Skeletal muscle cell (primary cell): ENCODE measurements at regions not wholly inside any gene's neighbourhood (a gene's known extent, or its start where the extent isn't known, plus 50 kb on each side); places are given as distances from the start of the nearest gene placed in this dataset.
"Not testable (repeated sequence)": the region's sequence is repeated elsewhere in the genome, so short reads cannot be mapped to it uniquely, and the experiment has no call there.

ENCODE experiments used
- DNase-seq: peaks from one replicate; pipeline ENCODE4 v3.0.0-alpha.2; 2010; ENCODE audit warnings: low read depth
- H3K4me3 ChIP-seq: 2 replicates; pipeline ENCODE4 v1.5.1; 2011; ENCODE audit warnings: low read depth, mild to moderate bottlenecking, control low read depth, low read length, moderate library complexity

DNA sequence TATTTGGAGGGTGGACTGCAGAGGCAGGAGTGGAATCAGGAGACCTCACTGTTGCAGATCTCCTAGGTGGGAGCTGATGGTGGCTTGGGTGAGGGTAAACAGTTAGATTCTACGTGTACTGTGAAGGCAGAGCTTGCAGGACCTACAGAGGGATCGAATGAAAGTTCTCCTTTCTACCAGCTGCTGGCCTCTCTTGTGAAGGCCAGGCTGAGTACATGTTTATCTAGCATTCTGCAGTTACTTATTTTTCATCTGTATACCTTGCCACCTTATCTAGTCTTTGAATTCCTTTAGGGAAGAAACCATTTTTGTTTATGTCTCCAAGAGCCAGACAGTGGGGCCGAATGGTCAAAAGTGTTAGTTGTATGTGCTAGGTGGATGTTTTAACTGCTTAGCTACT lies 57.6 kb downstream of the PTTG1 start:
- DNase-seq: no peak
- H3K4me3 ChIP-seq: no peak overlapping the region

DNA sequence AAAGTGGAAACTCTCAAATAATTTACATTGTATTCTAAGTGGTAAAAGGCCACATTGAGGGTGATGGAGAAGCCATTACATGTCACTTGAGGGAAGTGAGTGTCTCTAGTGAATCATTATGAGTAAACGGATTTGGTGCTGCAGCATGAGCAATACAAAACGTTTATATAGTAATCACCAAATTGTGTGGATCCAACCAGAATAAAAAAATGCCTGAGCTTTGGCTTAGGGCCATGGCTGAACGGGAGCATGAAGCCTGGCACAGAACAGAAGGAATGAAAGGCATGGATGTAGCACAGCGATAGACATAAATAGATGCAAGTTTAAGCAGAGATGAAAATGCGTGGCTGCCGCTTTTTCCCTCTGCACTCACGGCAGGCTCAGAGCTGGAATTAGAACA lies 58.3 kb downstream of the PTTG1 start:
- DNase-seq: peak; percentile 25
- H3K4me3 ChIP-seq: no peak overlapping the region

GRCh38 chr5:160480652-160481051 lies 59.0 kb downstream of the PTTG1 start:
- no peak overlapping the region for H3K4me3 ChIP-seq
- no peak for DNase-seq

- DNase-seq: no peak
These were observed 63.0 kb downstream of the PTTG1 start for GRCh38 chr5:160484678-160485077.

DNA sequence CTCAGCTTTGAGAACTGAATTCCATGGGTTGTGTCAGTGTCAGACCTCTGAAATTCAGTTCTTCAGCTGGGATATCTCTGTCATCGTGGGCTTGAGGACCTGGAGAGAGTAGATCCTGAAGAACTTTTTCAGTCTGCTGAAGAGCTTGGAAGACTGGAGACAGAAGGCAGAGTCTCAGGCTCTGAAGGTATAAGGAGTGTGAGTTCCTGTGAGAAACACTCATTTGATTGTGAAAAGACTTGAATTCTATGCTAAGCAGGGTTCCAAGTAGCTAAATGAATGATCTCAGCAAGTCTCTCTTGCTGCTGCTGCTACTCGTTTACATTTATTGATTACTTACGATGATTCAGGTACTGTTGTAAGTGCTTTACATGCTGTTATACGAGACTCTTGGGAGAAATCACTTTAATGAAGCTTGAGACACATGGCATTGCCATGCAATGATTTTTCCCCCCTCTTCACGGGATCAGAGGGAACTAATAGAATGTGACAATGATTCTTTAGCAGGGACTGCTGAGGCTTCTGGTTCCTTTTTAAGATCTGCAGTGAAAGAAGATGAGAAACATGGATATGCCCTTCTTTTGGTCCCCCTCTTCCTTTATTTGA lies 63.8 kb downstream of the PTTG1 start:
- no peak for DNase-seq

More at GRCh38 chr5:160484678-160485077, 63.0 kb downstream of the PTTG1 start:
- no peak overlapping the region for H3K4me3 ChIP-seq

DNA sequence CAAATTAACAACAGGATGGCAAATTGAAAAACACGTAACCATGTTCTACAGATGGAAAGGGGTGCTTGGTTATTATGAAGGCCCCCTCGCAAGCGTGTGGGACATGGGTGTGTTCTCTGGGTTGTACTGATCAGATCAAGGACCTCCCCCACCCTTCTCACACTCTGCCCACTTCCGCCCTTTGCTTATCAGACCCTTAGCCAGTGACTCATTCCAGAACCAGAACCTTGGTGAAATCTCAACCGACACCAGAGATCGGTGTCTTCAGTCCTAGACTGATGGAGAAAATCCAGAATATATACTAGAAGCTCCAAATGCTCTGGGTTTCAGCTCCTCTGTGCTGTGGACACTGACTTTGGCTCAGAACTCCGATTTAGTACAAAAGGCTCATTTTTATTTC lies 64.9 kb downstream of the PTTG1 start:
- no peak for DNase-seq
- no peak overlapping the region for H3K4me3 ChIP-seq

More for the DNA sequence above, 63.8 kb downstream of the PTTG1 start:
- H3K4me3 ChIP-seq: no peak overlapping the region

- no peak overlapping the region for H3K4me3 ChIP-seq
- DNase-seq: no peak
These were observed 67.0 kb downstream of the PTTG1 start for GRCh38 chr5:160488394-160489325.

DNA sequence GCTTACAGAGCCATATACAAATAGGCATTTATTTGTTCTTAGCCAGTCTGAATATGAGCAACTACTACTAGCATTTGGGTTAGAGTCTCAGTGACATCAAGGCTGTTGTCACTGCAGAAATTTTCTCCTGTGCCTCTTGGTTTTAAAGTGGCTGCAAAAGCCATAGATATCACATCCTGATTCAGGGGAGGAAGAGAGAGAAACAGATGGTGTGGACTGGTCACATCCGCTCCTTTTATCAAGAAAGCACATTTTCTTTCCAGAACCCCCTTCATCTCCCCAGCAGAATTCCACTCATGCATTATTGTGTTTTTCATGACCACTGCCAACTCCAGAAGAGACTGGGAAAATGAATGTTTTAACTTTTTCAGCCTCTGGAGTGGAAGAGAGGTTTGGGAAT lies 69.8 kb downstream of the PTTG1 start:
- no peak overlapping the region for H3K4me3 ChIP-seq
- no peak for DNase-seq

DNA sequence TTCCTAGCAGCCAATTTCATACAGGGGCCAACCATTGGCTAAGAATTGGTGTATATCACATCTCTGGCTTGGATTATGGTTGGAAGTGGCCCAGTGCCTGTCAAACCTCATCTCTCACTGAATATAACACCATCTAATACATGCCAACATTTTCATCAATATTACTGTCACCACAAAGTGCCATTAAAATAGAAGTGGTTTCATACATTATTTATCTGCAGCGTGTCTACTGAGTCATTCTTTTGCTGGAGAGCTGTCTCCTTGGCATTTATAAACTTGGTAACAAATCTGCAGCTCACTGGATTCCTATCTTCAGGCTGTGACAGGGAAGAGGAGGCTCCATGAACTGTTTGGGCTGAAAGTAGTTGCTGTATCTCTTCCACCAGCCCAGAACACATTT lies 70.9 kb downstream of the PTTG1 start:
- DNase-seq: no peak
- no peak overlapping the region for H3K4me3 ChIP-seq

GRCh38 chr5:160493806-160494338 lies 72.2 kb downstream of the PTTG1 start:
- no peak for DNase-seq
- no peak overlapping the region for H3K4me3 ChIP-seq

DNA sequence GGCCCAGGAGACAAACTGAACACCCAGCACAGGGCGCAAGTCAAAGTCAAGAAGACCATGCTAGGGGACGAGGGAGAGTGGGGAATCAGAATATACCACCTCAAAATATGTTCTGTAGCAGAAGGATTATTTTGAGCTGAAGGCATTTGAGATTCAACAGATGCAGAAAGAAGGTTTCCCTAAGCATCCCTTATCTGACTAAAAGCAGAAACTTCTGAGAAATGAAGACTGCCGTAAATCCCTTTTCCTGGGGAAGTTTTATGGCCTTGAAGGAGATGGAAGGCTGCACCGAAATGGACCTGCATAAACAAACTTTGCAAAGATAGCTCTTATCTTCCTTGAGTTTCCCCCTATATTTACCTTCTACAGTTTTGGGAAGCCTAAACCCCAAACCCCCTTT lies 72.8 kb downstream of the PTTG1 start:
- DNase-seq: no peak
- H3K4me3 ChIP-seq: no peak overlapping the region

DNA sequence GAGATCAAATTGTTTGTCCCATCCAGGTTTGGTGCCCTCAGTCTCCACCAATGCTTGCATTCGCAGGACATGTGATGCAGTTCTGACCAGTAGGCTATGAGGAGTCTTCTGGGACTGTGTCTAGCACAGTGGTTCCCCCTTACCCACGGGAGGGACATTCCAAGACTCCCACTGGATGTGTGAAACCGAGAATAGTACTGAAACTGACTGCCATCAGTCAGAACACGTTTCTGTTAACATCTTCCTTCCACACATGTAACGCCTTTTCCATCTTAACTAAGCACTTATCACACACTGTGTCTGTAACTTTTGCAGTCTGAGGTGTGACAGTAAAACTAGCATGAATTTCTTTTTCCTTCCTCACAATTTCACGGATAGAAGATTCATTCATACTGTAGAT lies 74.7 kb downstream of the PTTG1 start:
- DNase-seq: no peak
- no peak overlapping the region for H3K4me3 ChIP-seq

DNA sequence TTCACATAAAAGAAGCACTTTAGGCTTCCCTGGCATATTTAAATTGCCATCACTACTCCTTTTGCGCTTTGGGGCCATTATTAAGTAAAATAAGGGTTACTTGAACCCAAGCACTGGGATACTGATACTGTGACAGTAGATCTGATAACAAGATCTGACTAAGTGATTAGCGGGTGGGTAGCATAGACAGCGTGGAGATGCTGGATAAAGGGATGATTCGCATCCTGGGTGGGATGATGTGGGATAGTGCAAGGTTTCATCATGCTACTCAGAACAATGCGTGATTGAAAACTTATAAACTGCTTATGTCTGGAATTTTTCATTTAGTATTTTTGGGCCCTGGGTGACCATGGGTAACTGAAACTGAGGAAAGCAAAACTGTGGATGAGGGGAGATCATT lies 75.1 kb downstream of the PTTG1 start:
- no peak overlapping the region for H3K4me3 ChIP-seq
- no peak for DNase-seq

DNA sequence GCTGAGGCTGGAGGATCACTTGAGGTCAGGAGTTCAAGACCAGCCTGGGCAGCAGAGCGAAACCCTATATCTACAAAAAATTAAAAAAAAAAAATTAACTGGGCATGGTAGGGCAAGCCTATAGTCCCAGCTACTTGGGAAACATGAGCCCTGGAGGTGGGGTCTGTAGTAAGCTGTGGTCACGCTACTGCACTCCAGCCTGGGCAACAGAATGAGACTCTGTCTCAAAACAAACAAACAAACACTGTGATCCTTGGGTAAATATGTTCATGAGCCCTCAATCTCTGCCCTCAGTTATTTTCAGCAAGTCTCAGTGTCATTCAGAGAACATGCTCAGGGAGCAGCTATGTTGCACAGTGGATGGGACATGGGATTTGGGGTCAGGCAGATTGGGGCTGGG lies 76.2 kb downstream of the PTTG1 start:
- no peak for DNase-seq
- H3K4me3 ChIP-seq: no peak overlapping the region

GRCh38 chr5:160498441-160499043 lies 76.9 kb downstream of the PTTG1 start:
- not testable (repeated sequence) for DNase-seq, H3K4me3 ChIP-seq

DNA sequence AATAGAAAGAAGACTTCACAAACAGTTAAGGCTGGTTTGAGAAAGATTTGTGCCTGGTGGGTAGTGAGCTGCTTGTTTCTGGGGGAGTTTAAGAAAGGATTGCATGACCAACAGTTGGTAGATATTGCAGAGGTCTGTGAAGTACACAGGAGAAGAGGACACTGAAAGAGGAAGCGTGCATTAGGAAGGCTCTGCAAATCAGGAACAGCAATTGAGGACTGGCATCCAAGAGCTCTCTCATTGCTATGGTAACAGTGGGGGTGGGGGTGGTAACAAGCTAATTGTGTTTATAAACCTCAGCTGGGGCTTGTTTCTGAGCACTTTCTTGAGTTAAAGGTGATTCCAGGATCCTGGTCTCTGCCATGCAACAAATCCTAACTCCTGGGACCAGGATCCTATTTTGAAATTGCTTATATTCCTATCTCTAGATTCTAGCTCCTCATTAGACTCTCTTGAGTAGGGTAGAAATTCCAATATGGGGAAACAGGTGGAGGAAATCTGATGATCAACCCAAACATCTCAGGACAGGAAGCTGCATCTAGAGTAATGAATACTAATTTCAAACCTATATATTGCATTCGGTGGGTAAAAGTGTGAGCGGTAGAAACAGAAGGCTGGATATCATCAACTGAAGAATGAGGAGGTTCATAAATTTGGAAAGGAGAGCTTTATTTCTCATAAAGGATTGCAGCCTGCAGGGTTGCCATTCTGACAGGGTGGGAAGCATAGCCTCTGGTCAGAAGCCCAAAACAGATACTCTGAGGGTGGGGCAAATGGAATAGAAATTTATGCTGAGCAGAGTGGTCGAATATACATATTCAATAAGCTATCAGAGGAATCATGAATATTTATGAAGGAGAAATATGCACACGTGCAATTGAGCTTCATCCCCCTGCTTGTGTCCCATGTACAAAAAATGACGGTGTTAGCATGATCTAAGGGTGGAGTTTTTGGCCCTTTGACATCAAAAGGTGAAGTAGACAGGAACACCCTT lies 79.4 kb downstream of the PTTG1 start:
- no peak for DNase-seq
- H3K4me3 ChIP-seq: no peak overlapping the region

- H3K4me3 ChIP-seq: no peak overlapping the region
- DNase-seq: no peak
These were observed 83.3 kb downstream of the PTTG1 start for GRCh38 chr5:160504906-160505305.

DNA sequence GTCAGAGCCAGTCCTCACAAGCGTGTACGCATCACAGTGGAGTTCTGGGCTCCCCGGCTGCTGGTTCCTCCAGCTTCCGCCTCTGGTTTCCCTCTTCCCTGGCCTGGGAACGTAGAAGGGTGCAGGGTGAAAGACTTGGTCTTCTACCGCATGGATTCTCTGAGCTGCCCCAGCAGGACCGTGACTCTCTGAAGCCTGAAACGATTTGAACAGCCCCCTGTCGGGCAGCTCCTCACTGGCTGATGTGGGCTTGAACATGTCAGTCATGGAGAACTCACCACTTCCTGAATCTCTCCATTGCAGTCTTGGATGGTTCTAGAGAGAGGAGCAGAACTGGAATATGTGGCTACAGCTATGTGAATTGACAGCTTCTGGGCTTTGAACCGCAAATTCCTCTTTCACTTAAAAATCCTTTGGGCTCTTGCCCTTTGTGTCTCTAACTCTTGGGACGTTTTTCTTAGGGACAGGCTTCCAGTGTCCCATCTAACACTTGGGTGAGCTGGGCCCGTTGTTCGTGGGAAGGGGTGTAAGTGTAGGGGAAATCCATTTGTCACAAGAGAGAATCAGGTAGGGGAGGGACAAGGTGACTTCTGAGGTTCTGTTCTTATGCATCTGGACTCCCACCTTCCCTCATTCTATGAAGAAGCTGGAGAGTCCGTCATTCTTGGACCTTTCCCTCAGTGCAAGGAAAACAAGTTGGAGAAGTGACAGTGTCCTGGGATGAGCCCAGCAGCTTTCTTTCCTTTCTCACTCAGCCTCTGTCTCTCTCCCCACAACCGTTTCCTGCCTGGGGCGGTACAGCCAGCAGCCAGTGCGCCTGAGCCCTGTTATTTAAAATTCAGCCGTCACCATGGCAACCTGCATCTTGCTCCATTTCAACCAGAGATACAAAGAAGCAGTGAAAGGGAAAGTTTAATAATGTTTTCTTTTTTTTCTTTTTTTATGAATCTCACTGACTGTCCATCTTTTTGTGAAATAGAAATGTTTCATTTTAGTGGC lies 84.7 kb downstream of the PTTG1 start:
- DNase-seq: no peak

More for the DNA sequence above, 84.7 kb downstream of the PTTG1 start:
- H3K4me3 ChIP-seq: no peak overlapping the region
